Retinal pigment epithelial cell (primary cell): ENCODE measurements at regions not wholly inside any gene's neighbourhood (a gene's known extent, or its start where the extent isn't known, plus 50 kb on each side); places are given as distances from the start of the nearest gene placed in this dataset.

Experiments used
- DNase-seq: peaks from one replicate; pipeline ENCODE4 v3.0.0-alpha.2; 2010; ENCODE audit warnings: low read depth
- H3K4me3 ChIP-seq: 2 replicates; pipeline ENCODE4 v1.5.1; 2011; ENCODE audit warnings: mild to moderate bottlenecking, low read length, control low read depth, moderate library complexity
- CTCF ChIP-seq: conservative IDR thresholded peaks from 2 replicates; pipeline ENCODE4 v1.5.1; 2011; ENCODE audit warnings: low read depth, low read length, control low read depth, inconsistent platforms

GRCh38 chr5:124060011-124060410, 548.0 kb downstream of the CSNK1G3 start:
- TF ChIP-seq CTCF, result no peak
- DNase-seq, result peak; percentile 62

GRCh38 chr5:124059200-124059599, 547.2 kb downstream of the CSNK1G3 start:
- DNase-seq, result no peak
- H3K4me3 ChIP-seq, result no peak overlapping the region
- no peak for TF ChIP-seq CTCF

More at GRCh38 chr5:124060011-124060410, 548.0 kb downstream of the CSNK1G3 start:
- no peak overlapping the region for H3K4me3 ChIP-seq

- DNase-seq, result no peak
- TF ChIP-seq CTCF, result no peak
- no peak overlapping the region for H3K4me3 ChIP-seq
Observed at GRCh38 chr5:124057724-124058231, 545.8 kb downstream of the CSNK1G3 start.

GRCh38 chr5:124056991-124057723, 545.2 kb downstream of the CSNK1G3 start:
- DNase-seq, result peak; percentile 89
- TF ChIP-seq CTCF, result no peak
- H3K4me3 ChIP-seq, result no peak overlapping the region

GRCh38 chr5:124056326-124056990, 544.5 kb downstream of the CSNK1G3 start:
- H3K4me3 ChIP-seq, result no peak overlapping the region
- TF ChIP-seq CTCF, result no peak
- DNase-seq, result no peak

- TF ChIP-seq CTCF, result no peak
- no peak overlapping the region for H3K4me3 ChIP-seq
- DNase-seq, result no peak
Observed at GRCh38 chr5:124055751-124056150, 543.8 kb downstream of the CSNK1G3 start.
